HEK293 (cell line): ENCODE measurements at regions not wholly inside any gene's neighbourhood (a gene's known extent, or its start where the extent isn't known, plus 50 kb on each side); places are given as distances from the start of the nearest gene placed in this dataset.

ENCODE experiments used
- KLF7 ChIP-seq: fragments of 450-650 bp; formaldehyde crosslinking; IDR thresholded peaks from 2 replicates; pipeline ENCODE4 v1.5.1; 2016; ENCODE audit warnings: missing biosample characterization, missing genetic modification characterization, borderline replicate concordance
- YY1 ChIP-seq: fragments of 450-650 bp; formaldehyde crosslinking; IDR thresholded peaks from 2 replicates; pipeline ENCODE4 v1.5.1; 2018; ENCODE audit warnings: missing biosample characterization, missing genetic modification characterization

GRCh38 chr9:115837618-115838017 lies 316.0 kb upstream of the PAPPA start:
- no peak for TF ChIP-seq KLF7 (tag by site-specific recombination)
- no peak for TF ChIP-seq YY1 (tag by site-specific recombination)
